A673 (cell line): ENCODE measurements at regions not wholly inside any gene's neighbourhood (a gene's known extent, or its start where the extent isn't known, plus 50 kb on each side); places are given as distances from the start of the nearest gene placed in this dataset.
A peak's percentile ranks its signal among the peaks of the same experiment; 100 is the strongest.
"Not testable (repeated sequence)": the region's sequence is repeated elsewhere in the genome, so short reads cannot be mapped to it uniquely, and the experiment has no call there.

Experiments
- BruUV-seq: library from RNA; stranded (reverse); fragments of 400-500 nt; replicated peaks from 2 replicates; lab custom pipeline; 2021; lab: Mats Ljungman, UMichigan
- CTCF ChIA-PET: fragments of 300-600 bp; sonication (Branson Sonifier 250); formaldehyde crosslinking; loops from one replicate; lab custom pipeline; 2022; ENCODE audit warnings: antibody characterized with exemption; lab: Charles Lee
- POLR2A ChIA-PET: fragments of 300-600 bp; sonication (Branson Sonifier 250); formaldehyde crosslinking; loops from one replicate; lab custom pipeline; 2022; ENCODE audit warnings: antibody characterized with exemption; ENCODE audit not compliant: low non-redundant PET; lab: Charles Lee
- DNase-seq: peaks from one replicate; pipeline ENCODE4 v3.0.0-alpha.2; 2015; ENCODE audit warnings: low spot score
- H3K27ac ChIP-seq: fragments of 200-600 bp; sonication (generic); 2 replicates; pipeline ENCODE4 v1.5.1; 2016; ENCODE audit warnings: mixed run types, low read depth, mild to moderate bottlenecking, mixed read lengths, antibody characterized with exemption, low read length; ENCODE audit not compliant: poor library complexity, severe bottlenecking
- H3K27me3 ChIP-seq: fragments of 200-600 bp; sonication (generic); replicated peaks from 2 replicates; pipeline ENCODE4 v1.6.1; 2017; ENCODE audit warnings: mixed run types, low read depth, mild to moderate bottlenecking, mixed read lengths, antibody characterized with exemption, low read length; ENCODE audit not compliant: insufficient read depth, poor library complexity
- H3K36me3 ChIP-seq: fragments of 200-600 bp; sonication (generic); 2 replicates; pipeline ENCODE4 v1.6.1; 2016; ENCODE audit warnings: mixed run types, mild to moderate bottlenecking, mixed read lengths, antibody characterized with exemption, low read length; ENCODE audit not compliant: insufficient read depth, poor library complexity, severe bottlenecking
- H3K4me1 ChIP-seq: fragments of 200-600 bp; sonication (generic); 2 replicates; pipeline ENCODE4 v1.6.1; 2017; ENCODE audit warnings: mixed run types, mild to moderate bottlenecking, mixed read lengths, antibody characterized with exemption, low read length; ENCODE audit not compliant: insufficient read depth, poor library complexity, severe bottlenecking
- H3K4me3 ChIP-seq: fragments of 200-600 bp; sonication (generic); 2 replicates; pipeline ENCODE4 v1.5.1; 2016; ENCODE audit warnings: low read depth, mixed run types, mild to moderate bottlenecking, mixed read lengths, low read length; ENCODE audit not compliant: poor library complexity, severe bottlenecking
- H3K9me3 ChIP-seq: fragments of 200-600 bp; sonication (generic); 2 replicates; pipeline ENCODE4 v1.6.1; 2016; ENCODE audit warnings: mixed run types, low read depth, mild to moderate bottlenecking, mixed read lengths, antibody characterized with exemption, low read length; ENCODE audit not compliant: poor library complexity, severe bottlenecking
- CTCF ChIP-seq: fragments of 300-800, 200-600 bp; sonication (generic); conservative IDR thresholded peaks from 2 replicates; pipeline ENCODE4 v1.5.1; 2017; ENCODE audit warnings: low read depth, mild to moderate bottlenecking, antibody characterized with exemption, low read length, moderate library complexity, mixed read lengths
- EZH2 ChIP-seq: fragments of 200-600 bp; sonication (generic); IDR thresholded peaks from 2 replicates; pipeline ENCODE4 v1.6.1; 2017; ENCODE audit warnings: borderline replicate concordance, low read depth, mild to moderate bottlenecking, mixed read lengths, antibody characterized with exemption, low read length; ENCODE audit not compliant: poor library complexity, severe bottlenecking
- intact Hi-C: fragments of 100-400 bp; cut with micrococcal nuclease; formaldehyde crosslinking; loops from one replicate; pipeline ENCODE4 v1.10.0; 2022; ENCODE audit not compliant: unreplicated experiment

GRCh38 chr6:134797400-134798113 lies 152.3 kb downstream of the ALDH8A1 start:
- Histone ChIP-seq H3K4me3 (no peak overlapping the region), H3K4me1 (no peaks in the 10 kb centered on the region), H3K27me3 (no peaks in the 10 kb centered on the region), H3K27ac (no peak overlapping the region), H3K9me3 (no peaks in the 10 kb centered on the region), H3K36me3 (no peaks in the 10 kb centered on the region)
- POLR2A ChIA-PET = no interaction called here
- CTCF ChIA-PET = interaction anchor here (0.5 kb wide), 1 partner anchor 26 kb away, joined by 3 read pairs; no protein-coding TSS in a partner anchor
- BruUV-seq = no TSS peak
- intact Hi-C loops = no loop called here
- DNase-seq = no peak
- no peak for TF ChIP-seq EZH2
- no peak for TF ChIP-seq CTCF

- H3K27me3 ChIP-seq = no peaks in the 10 kb centered on the region
- H3K4me3 ChIP-seq = no peak overlapping the region
- no peak for TF ChIP-seq CTCF
- no peak for TF ChIP-seq EZH2
- H3K9me3 ChIP-seq = peaks cover 7% of the 10 kb centered on the region
- H3K36me3 ChIP-seq = no peaks in the 10 kb centered on the region
- CTCF ChIA-PET = no interaction called here
- no TSS peak for BruUV-seq
- no peaks in the 10 kb centered on the region for H3K4me1 ChIP-seq
- POLR2A ChIA-PET = no interaction called here
- H3K27ac ChIP-seq = no peak overlapping the region
- DNase-seq = peak; percentile 27
- intact Hi-C loops = no loop called here
These were observed 154.2 kb downstream of the ALDH8A1 start for GRCh38 chr6:134795691-134796090.

- Histone ChIP-seq H3K4me1 (no peaks in the 10 kb centered on the region), H3K27ac (no peak overlapping the region), H3K9me3 (peaks cover 8% of the 10 kb centered on the region), H3K36me3 (no peaks in the 10 kb centered on the region), H3K4me3 (no peak overlapping the region), H3K27me3 (no peaks in the 10 kb centered on the region)
- intact Hi-C loops = no loop called here
- TF ChIP-seq CTCF (no peak), EZH2 (no peak)
- DNase-seq = no peak
- ChIA-PET POLR2A (no interaction called here), CTCF (no interaction called here)
- no TSS peak for BruUV-seq
These were observed 154.9 kb downstream of the ALDH8A1 start for GRCh38 chr6:134795001-134795400.

GRCh38 chr6:134791243-134791843 lies 158.6 kb downstream of the ALDH8A1 start:
- H3K27me3 ChIP-seq, CTCF ChIA-PET, H3K4me1 ChIP-seq, POLR2A ChIA-PET, H3K36me3 ChIP-seq, DNase-seq, H3K27ac ChIP-seq, BruUV-seq, H3K4me3 ChIP-seq, intact Hi-C loops, H3K9me3 ChIP-seq: not testable (repeated sequence)
